ENCODE measurements at regions not wholly inside any gene's neighbourhood (a gene's known extent, or its start where the extent isn't known, plus 50 kb on each side); places are given as distances from the start of the nearest gene placed in this dataset.
"Not testable (repeated sequence)": the region's sequence is repeated elsewhere in the genome, so short reads cannot be mapped to it uniquely, and the experiment has no call there.

DNA sequence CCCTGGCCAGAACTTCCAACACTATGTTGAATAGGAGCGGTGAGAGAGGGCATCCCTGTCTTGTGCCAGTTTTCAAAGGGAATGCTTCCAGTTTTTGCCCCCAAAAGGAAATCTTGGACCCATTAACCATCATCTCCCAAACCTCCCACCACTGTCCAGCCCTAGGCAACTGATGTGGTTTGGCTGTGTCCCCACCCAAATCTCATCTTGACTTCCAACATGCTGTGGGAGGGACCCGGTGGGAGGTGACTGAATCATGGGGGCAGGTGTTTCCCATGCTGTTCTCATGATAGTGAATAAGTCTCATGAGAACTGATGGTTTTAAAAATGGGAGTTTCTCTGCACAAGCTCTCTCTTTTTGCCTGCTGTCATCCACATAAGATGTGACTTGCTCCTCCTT is 119.1 kb upstream of the RMDN2 start:
- intact Hi-C loops (cut with micrococcal nuclease) = not testable (repeated sequence)

DNA sequence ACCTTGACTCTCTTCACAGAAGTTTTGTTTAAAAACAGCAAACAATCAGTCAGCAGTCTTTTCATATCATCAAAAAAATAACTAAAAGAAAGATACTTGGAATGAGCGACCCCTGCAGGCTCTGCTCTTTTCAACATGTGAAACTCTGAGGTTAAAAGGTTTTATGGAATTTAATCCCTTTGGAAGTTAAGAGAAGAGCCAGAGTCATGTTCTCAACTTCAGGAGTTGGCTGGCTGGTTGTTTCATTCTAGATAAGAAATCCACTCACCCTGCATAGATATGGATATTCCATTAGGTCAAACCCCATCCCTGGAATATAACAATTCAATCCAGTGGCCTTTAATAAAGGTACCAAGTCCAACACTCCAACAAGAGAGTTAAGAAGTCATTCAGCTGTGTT is 115.6 kb upstream of the RMDN2 start:
- intact Hi-C loops (cut with micrococcal nuclease) = loop anchor here (1.0 kb wide), 1 partner anchor 395 kb away; no protein-coding TSS in a partner anchor

DNA sequence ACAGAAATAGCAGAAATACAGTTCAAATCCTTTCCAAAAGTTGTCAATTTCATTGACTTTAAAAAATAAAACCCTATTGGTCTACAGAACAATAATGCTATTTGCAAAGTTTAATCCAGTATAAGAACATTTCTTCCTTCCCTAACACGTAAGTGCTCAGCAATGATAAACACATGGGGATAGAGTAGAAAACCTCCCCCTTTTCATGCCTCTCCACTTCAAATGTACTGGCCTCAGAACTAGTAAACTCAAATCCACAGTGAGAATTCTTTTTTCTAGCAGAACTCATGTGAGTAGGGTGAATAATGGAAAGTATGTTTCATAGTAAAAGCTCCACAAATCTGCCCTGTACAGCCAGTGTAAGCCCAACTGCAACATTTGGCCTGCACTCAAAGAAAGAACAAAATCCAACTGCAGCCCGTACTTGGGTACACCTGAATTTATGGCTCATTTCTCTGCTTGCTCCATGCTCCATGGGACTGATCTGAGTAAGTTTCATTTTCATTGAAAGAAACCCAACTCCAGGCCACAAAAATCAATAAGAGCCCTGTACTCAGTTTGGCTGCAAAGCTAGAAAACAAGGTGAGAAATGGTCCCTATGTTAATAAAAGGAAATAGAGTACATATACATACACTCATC is 115.0 kb upstream of the RMDN2 start:
- intact Hi-C loops (cut with micrococcal nuclease) = loop anchor here (1.0 kb wide), 1 partner anchor 396 kb away; no protein-coding TSS in a partner anchor

DNA sequence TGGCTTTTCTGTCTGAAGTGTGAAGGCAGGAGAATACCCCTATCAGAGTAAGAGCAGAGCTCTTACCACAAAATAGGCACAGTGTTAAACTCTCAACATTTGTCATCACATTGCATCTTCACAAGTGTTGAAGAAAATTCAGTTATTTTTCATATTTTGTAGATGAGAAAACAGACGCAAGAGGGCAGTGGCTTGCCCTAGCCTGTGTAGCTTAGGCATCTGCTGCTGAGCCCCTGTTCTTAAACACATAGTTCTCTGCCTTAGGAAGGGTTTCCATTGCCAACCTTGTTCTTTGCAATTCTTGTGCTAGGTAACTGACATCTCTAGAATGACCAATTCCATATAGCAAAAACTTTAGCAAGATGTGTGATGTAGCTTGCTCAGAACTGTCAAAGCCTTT is 112.7 kb upstream of the RMDN2 start:
- intact Hi-C loops (cut with micrococcal nuclease) = no loop called here

DNA sequence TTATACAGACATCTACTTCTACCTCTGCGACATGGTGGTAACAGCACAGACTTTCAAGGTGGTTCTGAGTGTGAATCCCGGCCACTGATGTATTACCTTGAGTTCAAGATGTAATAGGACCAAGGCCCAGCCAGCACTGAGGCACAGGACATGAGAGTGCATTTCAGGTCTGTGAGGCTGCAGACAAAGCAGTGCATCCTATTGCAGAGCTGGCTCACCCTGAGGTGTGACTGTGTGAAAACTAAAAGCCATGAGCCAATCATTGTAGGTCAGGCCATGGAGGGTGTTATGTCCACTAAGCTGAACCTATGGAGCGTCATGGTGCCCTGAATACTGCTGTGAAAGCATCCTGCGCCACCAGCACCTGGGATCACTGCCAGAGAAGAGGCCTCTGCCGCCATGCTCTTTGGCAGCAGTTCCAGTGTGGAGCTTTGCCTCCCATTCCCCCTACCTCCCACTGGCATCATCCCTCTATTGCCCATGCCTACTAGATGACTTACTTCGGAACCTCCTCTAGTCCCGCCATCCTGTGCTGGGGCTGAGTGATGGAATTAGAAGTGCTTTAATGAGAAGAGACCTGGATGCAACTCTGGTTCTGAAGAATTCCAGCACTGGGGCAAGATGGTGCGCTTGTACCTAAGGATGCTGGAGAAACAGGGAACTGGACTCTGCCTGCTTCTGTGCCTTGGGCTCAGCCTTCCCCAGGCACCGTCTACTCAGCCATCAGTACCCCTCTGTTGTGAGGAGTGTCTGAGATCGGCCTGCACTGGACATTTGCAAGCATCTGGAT is 112.0 kb upstream of the RMDN2 start:
- intact Hi-C loops (cut with micrococcal nuclease) = no loop called here

DNA sequence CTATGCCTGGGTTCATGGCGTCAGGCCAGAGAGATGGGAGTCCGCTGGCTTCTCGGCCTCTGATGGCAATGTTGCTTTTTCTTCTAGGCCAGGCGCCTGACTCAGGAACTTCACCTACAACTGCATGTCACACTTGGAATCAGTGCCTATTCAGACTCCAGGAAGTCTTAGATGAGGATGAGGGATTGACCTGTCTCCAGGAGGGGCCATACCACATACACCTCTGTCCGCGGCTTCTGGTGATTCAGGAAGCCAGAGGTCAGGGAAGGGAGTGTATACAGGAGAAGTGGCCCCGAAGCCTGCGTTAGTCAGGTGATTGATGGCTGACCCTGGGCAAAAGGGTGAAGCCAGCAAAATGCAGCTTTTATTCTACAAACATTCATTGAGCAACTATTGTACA is 109.1 kb upstream of the RMDN2 start:
- intact Hi-C loops (cut with micrococcal nuclease) = no loop called here

DNA sequence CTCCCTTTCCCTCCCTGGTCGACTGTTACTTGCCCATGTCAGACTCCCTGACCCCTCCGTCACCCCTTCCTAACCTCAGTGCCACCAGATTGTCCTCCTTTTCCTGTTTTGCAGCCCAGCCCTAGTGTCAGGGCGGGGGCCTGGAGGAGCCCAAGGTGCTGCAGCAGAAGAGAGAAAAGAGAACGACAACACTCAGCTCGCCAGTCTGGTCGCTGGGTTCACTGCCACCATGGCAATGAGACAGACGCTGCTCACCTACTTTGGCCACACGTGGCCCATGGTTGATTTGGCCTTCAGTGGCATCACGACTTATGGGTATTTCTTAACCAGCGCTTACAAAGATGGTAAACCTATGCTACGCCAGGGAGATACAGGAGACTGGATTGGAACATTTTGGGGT is 108.4 kb upstream of the RMDN2 start:
- intact Hi-C loops (cut with micrococcal nuclease) = no loop called here

DNA sequence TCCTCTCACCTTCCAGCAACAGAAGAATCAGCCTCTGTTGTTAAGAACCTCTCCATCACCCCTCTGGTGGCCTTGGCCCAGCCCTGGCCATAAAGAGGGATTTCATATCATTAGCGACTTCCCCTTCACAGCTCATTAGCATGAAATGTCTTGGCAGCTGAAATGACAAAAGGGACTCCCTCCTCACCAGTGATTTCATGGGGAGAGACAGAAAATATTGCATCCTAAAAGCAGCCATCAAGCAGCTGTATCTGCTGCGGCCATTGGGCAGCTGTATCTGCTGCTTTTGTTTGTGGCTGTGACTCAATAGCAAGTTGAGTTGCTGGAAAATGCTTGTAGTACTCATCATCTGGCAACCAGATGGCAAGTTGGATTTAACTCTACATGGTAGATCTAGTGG is 105.9 kb upstream of the RMDN2 start:
- intact Hi-C loops (cut with micrococcal nuclease) = no loop called here

DNA sequence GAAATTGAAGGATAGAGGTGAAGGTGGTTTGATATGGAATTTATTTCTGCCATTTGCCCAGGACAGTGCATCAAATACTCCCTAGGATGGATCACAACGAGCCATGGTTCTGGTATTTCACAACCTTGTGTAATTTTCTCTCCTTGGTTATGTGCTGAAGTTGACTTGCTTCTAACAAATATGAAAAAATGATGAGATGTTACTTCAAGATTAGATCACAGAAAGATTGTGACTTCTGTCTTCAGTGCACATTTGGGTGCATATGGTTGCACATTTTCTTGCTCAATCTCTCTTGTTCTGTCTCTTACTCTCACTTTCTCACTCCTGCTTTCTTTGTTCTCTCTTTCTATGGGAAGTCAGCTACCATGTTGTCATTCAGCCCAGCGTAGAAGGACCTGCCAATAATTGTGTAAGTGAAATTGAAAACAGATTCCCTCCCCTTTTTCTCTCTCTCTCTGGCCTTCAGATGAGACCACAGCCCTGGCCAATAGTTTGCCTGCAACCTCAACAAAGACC is 104.6 kb upstream of the RMDN2 start:
- intact Hi-C loops (cut with micrococcal nuclease) = no loop called here

DNA sequence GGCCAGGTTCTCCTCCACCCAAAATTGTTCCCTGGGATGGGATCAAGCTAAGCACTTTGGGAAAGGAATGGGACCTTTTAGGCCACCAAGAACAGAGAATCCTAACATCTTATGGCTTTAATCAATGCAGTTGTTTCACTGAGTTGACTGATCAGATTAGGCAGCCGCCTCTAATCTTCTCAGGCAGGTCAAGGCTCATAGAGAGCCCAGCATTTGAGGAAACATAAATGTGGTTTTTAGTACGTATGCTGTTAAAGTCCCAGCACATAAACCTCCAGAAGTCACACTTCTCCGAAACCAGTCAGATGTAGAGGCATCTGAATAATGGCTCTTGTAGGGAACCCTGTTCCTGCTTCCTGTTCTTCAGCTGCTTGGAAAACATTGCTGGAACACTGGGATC is 99.5 kb upstream of the RMDN2 start:
- intact Hi-C loops (cut with micrococcal nuclease) = no loop called here

DNA sequence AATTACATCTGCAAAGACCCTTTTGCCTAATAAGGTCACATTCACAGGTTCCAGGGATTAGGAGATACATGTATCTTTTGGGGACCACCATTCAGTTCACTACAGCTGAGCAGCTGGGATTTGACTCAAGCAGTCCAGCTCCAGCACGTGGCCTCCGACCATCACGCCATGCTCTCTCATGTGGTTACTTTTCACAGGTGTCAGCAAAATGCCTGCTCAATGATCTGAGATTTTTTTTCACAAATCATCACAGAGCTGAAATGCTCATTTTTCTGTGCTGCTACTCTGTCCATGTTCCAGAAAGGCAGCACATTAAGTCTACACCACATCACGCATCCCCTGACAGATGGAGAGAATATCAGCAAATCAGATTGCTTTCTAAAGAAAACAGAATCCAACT is 98.5 kb upstream of the RMDN2 start:
- intact Hi-C loops (cut with micrococcal nuclease) = no loop called here

DNA sequence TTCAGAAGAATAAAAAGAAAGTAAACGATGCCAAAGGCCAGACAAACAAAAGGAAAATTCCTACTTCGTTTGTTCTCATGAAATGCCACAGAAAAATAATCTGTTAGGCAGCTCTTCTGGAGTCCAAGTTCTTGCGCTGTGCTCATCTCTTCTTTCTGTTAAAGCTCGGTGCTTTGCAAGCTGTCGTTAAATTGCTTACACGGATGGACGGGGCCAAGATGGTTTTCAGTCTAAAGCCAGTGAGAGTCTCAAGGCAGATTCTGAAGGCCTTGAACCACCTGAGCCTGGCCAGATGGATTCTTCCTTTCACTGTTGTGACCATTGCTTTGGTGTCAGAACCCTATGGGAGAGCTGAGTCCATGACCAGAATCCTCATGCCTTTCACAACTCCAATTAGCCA is 97.6 kb upstream of the RMDN2 start:
- intact Hi-C loops (cut with micrococcal nuclease) = no loop called here

DNA sequence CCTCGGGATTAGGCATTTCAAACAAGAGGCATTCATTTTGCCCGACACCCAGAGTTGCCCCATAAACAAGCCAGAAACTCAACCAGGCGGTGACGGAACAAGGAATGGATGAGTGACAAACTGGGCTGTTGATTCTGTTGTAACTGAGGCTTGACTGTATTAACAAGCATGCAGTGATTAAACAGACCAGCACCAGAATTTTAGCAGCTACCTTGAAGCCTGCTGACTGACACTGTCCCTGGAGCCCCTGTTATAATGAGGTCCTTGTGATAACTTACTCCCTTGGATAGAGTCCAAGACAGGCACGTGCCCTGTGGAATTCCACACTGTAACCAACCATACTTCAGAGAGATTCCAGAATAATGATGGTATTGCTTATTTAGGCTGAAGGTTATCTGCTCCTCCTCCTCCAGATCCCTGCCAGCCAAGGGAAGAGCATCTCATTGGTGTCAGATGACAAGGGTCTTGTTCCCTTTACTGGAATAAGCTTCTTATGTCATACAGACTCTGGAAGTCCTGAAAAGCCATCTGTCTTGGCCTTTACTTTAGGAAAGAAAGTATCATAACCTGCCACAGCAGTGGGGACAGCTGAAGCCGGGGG is 97.1 kb upstream of the RMDN2 start:
- intact Hi-C loops (cut with micrococcal nuclease) = no loop called here

DNA sequence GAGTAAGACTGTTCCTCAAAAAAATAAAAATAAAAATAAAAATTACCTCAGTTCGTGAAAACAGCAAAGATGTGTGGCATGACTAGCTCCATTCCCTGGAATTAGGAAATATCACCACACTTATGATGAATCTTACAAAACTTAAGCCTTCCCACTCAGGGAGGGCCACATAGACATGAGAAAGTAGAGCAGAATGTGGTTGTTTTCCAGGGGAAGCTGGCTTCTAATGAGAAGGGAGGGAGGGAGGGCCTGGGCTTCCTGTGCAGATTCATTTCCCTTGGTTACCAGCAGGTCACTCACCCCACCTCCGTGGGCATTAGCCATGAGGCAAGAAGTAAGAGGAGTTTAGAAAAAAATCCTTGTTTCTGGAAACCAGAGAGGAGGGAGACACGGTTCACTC is 95.9 kb upstream of the RMDN2 start:
- intact Hi-C loops (cut with micrococcal nuclease) = no loop called here

DNA sequence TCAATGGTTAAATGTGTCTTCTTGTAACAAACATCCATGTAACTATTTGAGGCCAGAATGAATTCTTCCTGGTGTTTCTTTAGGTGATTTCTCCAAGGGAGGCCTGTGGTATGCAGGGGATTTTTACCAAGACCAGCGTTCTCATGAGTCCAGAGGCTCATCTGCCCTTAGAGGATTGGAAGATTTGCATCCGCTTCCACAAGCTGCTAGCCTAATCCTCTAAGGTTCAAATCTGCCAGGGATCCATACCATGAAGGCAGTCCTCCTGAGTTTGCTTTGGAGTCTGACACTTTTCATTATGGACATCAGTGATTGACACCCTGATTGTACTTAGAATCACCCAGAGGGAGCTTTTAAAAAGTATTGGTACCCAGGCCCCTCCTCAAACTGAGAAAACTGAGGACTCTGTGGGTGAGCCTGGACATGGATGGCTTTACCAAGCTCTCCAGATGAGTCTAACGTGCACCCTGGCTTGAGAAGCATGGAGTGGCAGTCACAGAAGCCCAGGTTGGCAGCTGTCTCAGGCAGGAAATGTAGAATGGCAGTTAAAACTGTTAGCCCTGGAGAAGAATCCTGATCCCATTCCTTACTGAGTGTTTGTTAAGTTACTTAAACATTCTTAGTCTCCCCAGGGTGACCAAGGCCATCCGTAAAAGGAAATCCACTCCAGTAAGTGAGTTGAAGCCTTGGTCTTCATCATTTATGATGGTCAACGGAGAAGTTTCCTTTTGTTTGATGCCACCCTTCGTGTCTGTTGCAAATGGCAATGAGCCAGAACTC is 95.3 kb upstream of the RMDN2 start:
- intact Hi-C loops (cut with micrococcal nuclease) = loop anchor here (5.0 kb wide), 1 partner anchor 158 kb away; the partner anchor contains the start of gene CDC42EP3

DNA sequence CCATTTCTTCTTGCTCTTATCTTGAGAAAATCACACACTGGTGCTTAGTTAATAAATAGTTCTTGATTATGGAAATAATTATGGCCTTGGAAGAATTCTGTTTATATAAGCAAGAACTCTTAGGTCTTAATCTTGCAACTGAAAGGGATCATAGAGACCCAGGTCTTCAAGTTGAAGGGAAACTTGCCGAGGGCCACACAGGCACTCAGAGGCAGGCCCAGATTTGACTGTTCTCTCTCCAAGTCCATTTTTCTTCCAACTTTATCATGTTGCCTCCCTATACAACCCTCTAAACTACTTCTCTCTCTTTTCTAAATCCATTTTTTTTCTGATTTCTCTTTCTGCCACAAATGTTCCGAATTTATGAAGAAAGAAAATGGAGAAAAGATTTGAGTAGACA is 94.5 kb upstream of the RMDN2 start:
- intact Hi-C loops (cut with micrococcal nuclease) = loop anchor here (5.0 kb wide), 1 partner anchor 158 kb away; the partner anchor contains the start of gene CDC42EP3

DNA sequence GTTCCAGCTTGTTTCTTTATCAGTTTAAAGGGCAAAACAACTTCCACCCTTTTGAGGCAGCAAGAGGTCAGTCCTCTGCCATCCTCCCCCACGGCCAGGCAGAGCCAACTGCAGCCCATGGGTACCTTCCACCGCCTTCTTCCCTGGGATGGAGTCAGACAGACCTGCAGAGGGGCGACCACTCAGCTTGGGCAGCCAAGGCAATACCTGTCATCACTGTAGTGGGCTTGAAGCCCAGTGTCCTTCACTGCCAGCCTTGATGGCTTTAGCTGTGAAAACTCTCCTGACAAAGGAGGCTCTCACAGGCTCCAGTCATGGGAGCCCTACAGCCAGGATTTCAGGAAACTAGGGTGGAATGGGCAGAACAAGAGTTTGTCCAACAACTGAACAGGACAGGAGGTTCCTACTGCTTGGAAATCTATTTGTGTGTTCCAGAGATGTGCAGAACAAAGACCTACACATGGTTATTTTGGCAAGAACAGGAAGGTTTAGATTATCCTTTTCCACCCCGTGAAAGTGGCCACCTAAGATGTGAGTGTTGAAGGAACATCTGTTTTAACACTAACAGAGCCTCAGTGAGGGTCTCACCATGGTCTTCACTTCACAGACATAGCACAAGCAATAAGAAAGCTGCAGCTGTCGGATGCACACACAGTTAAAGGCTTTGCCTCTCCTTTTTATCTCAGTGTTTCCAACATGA is 93.9 kb upstream of the RMDN2 start:
- intact Hi-C loops (cut with micrococcal nuclease) = loop anchor here (5.0 kb wide), 1 partner anchor 159 kb away; the partner anchor contains the start of gene CDC42EP3

DNA sequence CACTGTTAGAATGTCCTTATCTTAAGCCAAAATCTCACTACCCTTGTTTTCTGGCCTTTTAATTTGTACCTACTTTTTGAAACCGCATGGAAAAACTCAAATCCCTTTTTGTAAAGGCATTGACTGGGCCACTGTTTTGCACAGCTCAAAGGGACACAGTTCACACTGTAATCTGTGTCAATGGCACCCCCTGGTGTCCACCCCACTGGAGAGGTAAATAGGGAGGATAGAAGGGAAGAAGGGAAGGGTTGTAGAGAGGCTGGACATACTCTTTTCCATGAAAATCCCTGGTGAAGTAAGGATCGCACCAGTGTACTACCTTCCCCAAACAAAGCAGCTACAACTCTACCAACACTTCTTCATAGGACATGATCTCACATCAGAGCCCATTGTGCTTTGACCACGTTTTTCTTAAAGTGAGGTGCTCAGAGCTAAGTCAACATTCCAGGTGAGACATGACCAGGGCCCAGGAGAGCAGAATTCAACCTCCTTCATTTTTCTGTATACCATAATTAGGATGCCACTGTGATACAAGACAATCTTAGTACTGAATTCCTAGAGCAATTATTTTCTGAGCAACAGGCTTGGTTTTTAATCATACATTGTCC is 92.4 kb upstream of the RMDN2 start:
- intact Hi-C loops (cut with micrococcal nuclease) = loop anchor here (1.0 to 5.0 kb wide), 8 partner anchors 45 to 664 kb away; partner anchors contain the start of gene CDC42EP3

DNA sequence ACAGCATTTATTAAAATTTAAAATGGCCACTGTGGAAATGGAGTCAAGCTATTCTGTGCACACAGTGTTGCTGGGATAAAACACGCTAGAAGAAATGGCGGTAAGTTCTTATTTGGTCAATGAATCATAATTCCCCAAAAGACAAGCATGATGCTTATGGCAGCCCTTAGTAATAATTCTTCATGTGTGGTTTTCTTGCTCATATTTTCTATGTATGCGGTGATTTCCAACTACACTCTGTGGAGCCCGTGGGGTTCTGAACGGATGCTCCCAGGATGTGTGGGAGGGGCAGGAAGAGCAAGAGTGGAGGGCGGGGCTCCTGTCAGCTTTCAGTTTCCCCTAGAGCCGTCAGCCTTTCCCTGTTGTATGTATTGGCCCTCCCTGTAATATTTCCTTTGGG is 91.7 kb upstream of the RMDN2 start:
- intact Hi-C loops (cut with micrococcal nuclease) = loop anchor here (2.0 to 5.0 kb wide), 2 partner anchors 161 to 297 kb away; partner anchors contain the start of gene CDC42EP3

DNA sequence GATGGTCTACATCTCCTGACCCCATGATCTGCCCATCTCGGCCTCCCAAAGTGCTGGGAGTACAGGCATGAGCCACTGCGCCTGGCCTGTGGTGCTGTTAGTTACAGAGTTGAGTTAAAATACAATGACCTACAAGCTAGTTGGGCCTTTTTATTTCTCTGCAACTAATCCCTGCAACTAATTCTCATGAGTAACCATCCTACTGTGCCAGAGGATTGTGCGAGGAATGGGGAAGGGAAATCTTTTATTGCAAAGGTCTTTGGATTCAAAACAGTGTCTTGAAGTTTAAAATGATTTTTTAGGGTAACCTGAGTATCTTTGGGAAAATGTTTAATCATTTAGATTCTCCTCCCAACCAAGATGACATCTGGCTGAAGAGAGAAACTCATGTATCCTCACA is 88.8 kb upstream of the RMDN2 start:
- intact Hi-C loops (cut with micrococcal nuclease) = no loop called here
